GM18498 (cell line): ENCODE measurements at regions not wholly inside any gene's neighbourhood (a gene's known extent, or its start where the extent isn't known, plus 50 kb on each side); places are given as distances from the start of the nearest gene placed in this dataset.
"Not testable (repeated sequence)": the region's sequence is repeated elsewhere in the genome, so short reads cannot be mapped to it uniquely, and the experiment has no call there.

Source experiments
- ATAC-seq: cut with Tn5 transposase; IDR thresholded peaks from one replicate; pipeline ENCODE4 v1.9.1; 2021; ENCODE audit warnings: mild to moderate bottlenecking, moderate library complexity; ENCODE audit not compliant: unreplicated experiment

DNA sequence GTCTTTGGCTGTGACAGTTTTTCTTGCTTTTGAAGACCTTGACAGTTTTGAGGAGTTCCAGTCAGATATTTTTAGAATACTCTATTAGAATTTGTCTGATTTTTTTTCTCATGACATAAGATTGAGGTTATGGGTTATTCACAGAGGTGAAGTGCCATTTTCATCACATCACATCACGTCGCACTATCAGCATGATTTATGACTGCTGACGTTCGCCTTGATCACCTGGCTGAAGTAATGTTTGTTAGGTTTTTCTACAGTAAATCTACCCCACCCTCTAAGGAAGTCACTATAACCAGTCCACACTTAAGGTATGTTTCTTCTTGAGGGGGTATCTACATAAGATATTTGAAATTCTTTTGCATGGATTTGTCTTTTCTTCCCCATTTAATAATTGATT is 169.7 kb downstream of the NDFIP2 start:
- ATAC-seq: no peak

DNA sequence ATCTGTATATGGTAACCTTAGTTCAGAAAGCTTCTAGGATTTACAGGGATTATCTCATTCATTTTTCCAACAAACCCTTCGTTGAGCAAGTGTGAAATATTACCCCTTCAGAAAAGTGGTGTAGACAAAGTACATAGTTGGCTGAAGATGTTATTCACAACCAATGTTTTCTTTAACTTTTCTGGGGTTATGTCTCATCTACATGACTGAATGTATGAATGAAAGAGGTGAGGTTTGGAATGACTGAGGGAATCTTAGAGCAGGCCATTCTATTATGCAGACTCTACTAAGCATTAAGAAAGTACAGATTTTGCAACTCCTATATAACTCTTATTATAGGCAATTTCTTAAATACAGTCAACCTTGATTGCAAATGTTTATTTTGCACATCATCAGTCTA is 167.2 kb downstream of the NDFIP2 start:
- ATAC-seq: no peak

DNA sequence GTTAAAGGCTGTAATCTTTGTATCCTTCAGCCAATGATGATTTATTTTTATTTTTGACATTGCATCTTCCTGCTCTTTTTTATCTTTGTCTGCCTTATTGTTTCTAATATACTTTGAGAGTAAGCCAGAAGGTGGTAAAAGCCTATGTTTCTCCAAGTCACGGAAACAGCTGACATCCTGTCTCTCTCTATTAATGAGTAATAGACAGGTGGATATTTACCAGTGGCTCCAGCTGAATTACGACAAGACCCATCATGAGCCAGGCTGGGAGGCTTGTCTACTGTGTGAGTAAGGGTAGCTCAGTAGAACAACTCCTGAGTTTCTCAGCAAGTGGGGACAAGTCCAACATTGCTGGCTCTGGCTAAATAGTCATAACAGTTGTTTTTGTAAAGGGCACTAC is 166.6 kb downstream of the NDFIP2 start:
- ATAC-seq: no peak

DNA sequence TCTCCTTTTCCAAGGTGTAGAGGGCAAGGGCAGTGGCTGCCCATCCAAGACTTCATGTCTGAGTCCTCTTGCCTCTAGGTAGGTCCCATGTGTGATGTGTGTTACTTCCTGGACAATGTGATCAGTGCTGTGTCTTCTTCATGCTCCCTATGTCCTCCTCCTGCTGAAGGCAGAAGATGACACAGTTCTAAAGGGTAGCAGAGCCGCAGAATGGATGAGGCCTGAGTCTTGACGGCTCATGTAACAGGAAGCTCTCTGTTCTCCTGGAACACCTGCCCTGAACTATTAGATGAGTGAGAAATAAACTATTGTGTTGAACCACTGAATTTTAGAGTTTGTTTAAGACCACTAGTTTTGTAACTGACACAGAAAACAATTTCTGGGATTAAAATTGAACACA is 165.9 kb downstream of the NDFIP2 start:
- ATAC-seq: no peak

DNA sequence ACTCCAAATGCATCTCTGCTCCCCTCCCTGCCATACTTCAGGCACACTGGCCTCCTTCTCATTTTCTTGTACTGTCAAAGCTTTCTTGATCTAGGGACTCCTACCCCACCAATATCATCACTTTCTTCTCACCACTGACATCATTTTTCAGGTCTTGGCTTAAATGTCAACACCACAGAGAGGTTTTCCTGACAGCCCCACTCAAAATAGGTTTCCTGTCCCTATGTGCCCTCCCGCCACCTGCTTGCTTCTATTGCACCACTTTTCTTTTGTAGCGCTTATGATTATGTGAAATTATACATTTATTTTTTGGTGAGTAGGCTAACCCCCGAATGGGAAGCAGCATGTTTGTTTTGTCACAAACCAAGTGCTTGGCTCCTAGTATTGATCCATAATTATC is 164.6 kb downstream of the NDFIP2 start:
- ATAC-seq: no peak

DNA sequence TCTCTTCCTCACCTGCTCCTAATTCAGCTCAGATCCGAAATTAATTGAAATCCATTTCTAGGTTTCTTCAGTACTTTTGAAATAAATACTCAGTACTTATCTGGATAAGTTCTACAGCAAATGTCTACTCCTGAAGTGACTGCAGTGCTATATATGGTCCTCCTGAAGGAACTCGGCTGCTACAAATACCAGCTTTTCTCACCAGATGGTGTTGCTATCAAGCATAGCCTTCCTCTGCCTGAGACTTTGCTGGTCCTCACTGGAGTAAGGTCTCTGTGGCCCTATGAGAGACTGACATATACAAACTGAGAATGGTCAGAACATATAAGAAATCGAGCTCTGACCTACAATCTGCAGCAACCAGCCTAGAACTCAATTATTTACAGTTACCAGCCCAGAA is 161.6 kb downstream of the NDFIP2 start:
- no peak for ATAC-seq

DNA sequence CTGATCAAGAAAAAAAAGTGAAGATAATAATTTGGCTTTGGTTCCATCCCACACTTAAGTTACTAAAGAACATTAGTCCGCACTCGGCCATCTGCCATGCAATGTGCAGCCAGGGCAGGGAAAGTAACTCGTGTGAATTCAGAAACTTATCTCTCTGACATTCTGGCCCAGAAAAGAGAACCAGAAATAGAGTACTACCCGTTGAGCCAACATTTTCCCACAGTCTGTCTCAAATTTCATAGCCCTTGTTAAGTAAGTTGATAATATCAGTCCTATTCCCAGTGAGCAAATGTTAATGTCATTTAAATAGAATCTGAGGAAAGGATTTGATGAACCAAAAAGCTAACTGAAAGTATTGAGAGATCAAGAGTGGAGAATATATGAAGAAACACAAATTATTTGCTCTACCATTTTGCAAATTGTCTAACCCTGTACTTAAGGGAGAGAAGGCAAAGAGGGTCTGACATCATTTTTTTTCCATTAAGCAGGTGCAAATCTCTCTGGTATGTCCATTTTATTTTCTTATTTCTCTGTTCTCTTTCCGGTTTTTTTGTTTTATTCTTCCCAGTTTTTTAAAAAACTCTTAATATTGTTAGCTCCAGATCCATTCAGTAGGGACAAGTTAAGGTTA is 156.3 kb downstream of the NDFIP2 start:
- ATAC-seq: no peak

DNA sequence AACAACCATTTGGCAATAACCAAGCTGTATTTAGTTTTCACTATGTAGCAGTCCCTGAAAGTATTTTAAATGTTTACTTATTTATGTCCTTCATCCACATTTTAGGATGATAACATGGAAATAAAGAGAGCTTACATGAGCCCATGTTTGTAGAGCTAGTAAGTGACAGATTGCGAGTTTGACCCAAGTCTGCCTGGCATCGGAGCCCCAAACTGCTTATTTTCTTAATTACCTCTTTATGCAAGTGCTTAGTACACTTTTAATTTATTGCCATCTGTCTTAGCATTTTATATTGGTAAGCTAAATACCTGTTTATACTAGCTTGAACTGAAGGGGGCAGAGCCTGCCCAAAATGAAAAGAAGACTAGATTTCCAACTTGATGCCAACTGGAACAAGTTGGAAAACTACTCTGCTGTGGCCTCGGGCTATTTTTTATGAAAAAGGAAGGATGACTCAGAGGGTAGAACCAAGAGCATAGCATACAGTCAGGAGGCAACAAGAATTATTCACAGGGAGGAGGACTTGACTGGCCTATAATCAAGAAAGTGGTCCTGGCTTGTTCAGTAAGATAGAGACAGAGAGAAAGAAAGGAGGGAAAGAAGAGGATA is 150.2 kb downstream of the NDFIP2 start:
- no peak for ATAC-seq

DNA sequence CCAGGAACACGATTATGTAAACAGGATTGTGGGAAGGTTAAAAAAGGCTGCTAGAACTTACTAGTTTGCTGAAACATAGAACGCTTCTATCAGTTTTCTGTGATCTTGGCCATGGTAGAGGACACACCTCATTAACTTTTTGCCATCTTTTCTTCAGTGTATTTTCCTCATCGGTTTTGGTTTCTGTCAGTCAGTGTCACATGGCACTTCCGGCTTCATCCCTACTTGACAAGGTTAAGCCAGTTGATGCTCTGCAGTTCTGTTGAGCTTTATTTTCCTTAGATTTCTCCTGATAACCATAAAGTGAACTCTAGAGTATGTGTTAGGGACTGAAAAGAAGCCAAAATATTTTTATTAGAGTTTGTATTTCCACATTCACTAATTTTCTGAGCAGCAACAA is 147.5 kb downstream of the NDFIP2 start:
- ATAC-seq: no peak

DNA sequence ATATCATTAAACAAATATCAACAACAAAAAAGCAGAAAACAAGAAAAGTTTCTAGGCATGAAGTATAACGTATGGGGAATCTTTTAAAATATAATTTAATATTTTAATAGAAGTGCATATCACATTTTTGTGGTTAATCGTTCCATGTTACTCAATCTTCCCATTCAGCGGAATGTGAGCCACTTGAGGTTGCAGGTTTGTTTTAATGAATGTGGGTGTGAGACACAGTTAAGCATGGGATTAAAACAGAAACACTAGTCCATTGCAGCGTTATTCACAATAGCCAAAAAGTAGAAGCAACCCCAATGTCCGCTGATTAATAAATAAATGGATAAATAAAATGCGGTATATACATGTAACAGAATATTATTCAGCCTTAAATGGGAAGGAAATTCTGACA is 146.0 kb downstream of the NDFIP2 start:
- no peak for ATAC-seq

DNA sequence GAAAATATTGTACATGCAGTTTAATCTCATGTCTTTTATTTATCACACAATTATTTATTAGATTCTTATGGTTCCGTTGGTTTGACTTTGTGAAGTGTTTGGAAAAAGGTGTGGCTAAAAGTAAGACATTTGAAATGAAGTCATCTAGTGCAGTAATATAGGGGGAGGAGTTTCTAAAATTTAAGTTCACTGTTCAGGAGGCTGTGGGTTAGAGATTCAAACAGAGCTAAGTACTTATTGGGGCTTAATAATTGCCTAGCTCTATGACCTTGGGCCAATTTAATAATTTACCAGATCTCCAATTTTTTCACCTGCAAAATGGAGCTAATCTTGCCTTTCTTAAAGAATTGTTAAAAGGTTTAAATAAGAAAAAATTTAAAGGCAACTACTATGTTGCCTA is 144.6 kb downstream of the NDFIP2 start:
- ATAC-seq: no peak

DNA sequence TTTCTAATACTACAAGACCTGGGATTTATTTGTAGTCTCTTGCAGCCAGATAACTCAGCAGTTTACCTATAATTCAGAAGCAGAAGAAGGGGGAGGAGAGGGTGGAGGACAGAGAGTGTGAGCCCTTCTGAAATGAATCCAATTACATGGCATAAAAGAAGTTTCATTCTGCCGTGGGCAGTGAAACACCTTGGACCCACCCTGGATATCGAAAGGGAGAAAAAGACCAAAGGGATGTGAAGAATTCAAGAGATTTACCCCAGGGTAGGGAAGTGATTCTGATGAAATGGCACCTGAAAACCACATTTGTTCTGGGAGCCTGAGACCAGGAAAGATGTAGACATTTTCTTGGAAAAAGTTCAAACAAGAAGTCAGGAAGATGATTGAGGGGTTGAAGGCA is 140.9 kb downstream of the NDFIP2 start:
- ATAC-seq: no peak

DNA sequence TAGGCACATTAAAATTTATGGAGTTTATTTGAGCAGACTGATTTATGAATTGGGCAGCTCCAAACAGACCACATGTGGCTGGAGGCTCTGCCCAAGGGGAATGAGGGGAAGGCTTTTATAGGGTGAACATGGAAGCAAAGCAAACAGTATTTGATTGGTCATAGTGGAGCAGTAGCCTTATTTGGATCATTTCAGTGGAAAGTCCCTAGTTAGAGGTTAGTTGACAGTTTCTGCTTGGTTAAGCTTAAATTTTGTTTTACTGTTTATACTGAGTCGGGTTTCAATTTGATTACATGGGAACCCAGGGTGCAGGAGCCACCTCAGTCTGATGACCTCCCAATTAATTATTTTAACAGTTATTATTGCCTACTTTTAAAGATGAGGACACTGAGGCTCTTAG is 140.5 kb downstream of the NDFIP2 start:
- ATAC-seq: no peak

DNA sequence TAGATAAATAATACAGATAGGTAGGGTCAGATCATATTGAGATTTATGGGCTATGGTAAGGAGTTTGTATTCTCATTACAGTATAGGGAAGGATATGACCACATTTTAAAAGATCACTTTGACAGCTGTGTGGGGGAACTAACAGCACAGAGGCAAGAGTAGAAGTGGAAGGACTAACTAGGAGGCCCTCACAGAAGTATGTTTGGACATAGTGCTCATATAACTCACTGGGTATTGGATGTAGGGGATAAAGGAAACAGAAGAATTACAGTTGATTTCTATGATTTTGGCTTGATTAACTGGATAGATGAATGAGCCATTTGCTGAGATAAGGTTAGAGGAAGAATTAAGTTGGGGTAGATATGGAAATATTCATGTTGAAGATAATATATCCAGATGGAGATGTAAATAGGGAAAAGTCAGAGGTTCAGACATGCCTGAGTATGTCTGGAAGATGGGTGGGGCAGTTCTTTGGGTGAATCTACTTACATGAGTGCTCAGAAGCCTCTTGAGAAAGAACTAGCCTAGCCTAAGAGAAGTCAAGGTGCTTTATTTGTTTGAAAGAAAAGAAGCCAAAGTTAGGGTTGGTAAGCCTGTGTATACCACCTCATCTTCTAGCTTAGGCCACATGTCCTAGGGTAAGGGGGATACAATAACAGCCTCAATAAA is 133.4 kb downstream of the NDFIP2 start:
- no peak for ATAC-seq

DNA sequence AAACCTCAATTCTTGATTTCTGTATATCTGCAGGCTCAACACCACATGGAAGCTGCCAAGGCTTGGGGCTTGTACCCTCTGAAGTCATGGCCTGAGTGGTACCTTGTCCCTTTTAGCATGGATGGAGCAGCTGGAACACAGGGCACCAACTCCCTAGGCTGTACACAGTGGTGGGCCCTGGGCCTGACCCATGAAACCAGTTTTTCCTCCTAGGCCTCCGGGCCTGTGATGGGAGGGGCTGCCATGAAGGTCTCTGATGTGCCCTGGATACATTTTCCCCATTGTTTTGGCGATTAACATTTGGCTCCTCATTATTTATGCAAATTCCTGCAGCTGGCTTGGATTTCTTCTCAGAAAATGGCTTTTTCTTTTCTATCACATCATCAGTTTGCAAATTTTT is 131.6 kb downstream of the NDFIP2 start:
- ATAC-seq: no peak

DNA sequence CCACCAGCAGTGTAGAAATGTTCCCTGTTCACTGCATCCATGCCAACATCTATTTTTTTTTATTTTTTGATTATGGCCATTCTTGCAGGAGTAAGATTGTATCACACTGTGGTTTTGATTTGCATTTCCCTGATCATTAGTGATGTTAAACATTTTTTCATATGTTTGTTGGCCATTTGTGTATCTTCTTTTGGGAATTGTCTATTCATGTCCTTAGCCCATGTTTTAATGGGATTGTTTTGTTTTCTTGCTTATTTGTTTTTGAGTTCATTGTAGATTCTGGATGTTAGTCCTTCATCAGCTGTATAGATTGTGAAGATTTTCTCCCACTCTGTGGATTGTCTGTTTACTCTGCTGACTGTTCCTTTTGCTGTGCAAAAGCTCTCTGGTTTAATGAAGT is 126.9 kb downstream of the NDFIP2 start:
- ATAC-seq: not testable (repeated sequence)
